ENCODE measurements at regions not wholly inside any gene's neighbourhood (a gene's known extent, or its start where the extent isn't known, plus 50 kb on each side); places are given as distances from the start of the nearest gene placed in this dataset.

- H3K36me3 ChIP-seq (replicated peaks in 1 of 2; ENCODE audit: control insufficient read depth in 1 of 2, insufficient read depth in 2 of 2, low read length in 2 of 2), result no peaks in the 10 kb centered on the region
- no peak overlapping the region for H3K4me2 ChIP-seq (replicated peaks; ENCODE audit: extremely low read depth, low read length, poor library complexity, severe bottlenecking)
- no peak overlapping the region for H3K27ac ChIP-seq (ENCODE audit: low read depth in 1 of 2, low read length in 2 of 2)
- DNase-seq, result no peak
- no peak for TF ChIP-seq CTCF (IDR thresholded peaks at IDR 0.05)
- H3K4me3 ChIP-seq (replicated peaks in 1 of 3; ENCODE audit: low read depth in 2 of 3, low read length in 3 of 3), result no peak overlapping the region
- intact Hi-C loops (cut with micrococcal nuclease), result no loop called here
- no peak overlapping the region for H2AFZ ChIP-seq (ENCODE audit: insufficient read depth, low read depth, low read length, poor library complexity, severe bottlenecking)
- no peak overlapping the region for H3K9ac ChIP-seq (ENCODE audit: insufficient read depth, low read length, poor library complexity, severe bottlenecking)
- Mint-ChIP-seq H3K27ac (no peak overlapping the region), H3K9me3 (peaks cover 0 to 5% (median 2%) of the 10 kb centered on the region in 7 donors), H3K36me3 (no peaks in the 10 kb centered on the region), H3K4me1 (no peaks in the 10 kb centered on the region), H3K4me3 (no peak overlapping the region), H3K27me3 (ENCODE audit: low read depth in 3 of 3) (peaks cover 0 to 1% (median 1%) of the 10 kb centered on the region in 3 donors)
- no peaks in the 10 kb centered on the region for H3K79me2 ChIP-seq (ENCODE audit: insufficient read depth, low read length)
- H3K9me3 ChIP-seq (replicated peaks in 1 of 2; ENCODE audit: control insufficient read depth in 1 of 2, insufficient read depth in 1 of 2, low read length in 2 of 2), result peaks cover 10 to 11% of the 10 kb centered on the region in 2 donors
- no peaks in the 10 kb centered on the region for H4K20me1 ChIP-seq (ENCODE audit: insufficient read depth, low read length)
- no peaks in the 10 kb centered on the region for H3K4me1 ChIP-seq (ENCODE audit: control insufficient read depth in 1 of 2, insufficient read depth in 2 of 2, low read length in 2 of 2)
- no peaks in the 10 kb centered on the region for H3K27me3 ChIP-seq (ENCODE audit: control insufficient read depth in 2 of 2, insufficient read depth in 2 of 2, low read length in 2 of 2)
- 96% methylated on average over 4 of the region's 7 CpGs for WGBS (ENCODE audit: insufficient coverage)
Measured at GRCh38 chr7:145474009-145474686, 638.3 kb upstream of the TPK1 start.

GRCh38 chr7:145471883-145472282, 636.0 kb upstream of the TPK1 start:
- Mint-ChIP-seq H3K4me3 (no peak overlapping the region), H3K36me3 (no peaks in the 10 kb centered on the region), H3K27me3 (ENCODE audit: low read depth in 3 of 3) (peaks cover 0 to 1% (median 1%) of the 10 kb centered on the region in 3 donors), H3K27ac (no peak overlapping the region), H3K4me1 (no peaks in the 10 kb centered on the region), H3K9me3 (peaks cover 0 to 6% (median 2%) of the 10 kb centered on the region in 7 donors)
- no peak for DNase-seq
- Histone ChIP-seq H3K9me3 (replicated peaks in 1 of 2; ENCODE audit: control insufficient read depth in 1 of 2, insufficient read depth in 1 of 2, low read length in 2 of 2) (peaks cover 3 to 10% of the 10 kb centered on the region in 2 donors), H3K9ac (ENCODE audit: insufficient read depth, low read length, poor library complexity, severe bottlenecking) (no peak overlapping the region), H3K27me3 (ENCODE audit: control insufficient read depth in 2 of 2, insufficient read depth in 2 of 2, low read length in 2 of 2) (no peaks in the 10 kb centered on the region), H3K79me2 (ENCODE audit: insufficient read depth, low read length) (no peaks in the 10 kb centered on the region), H3K4me3 (replicated peaks in 1 of 3; ENCODE audit: low read depth in 2 of 3, low read length in 3 of 3) (no peak overlapping the region), H2AFZ (ENCODE audit: insufficient read depth, low read depth, low read length, poor library complexity, severe bottlenecking) (no peak overlapping the region), H3K36me3 (replicated peaks in 1 of 2; ENCODE audit: control insufficient read depth in 1 of 2, insufficient read depth in 2 of 2, low read length in 2 of 2) (no peaks in the 10 kb centered on the region), H3K4me2 (replicated peaks; ENCODE audit: extremely low read depth, low read length, poor library complexity, severe bottlenecking) (no peak overlapping the region), H3K27ac (ENCODE audit: low read depth in 1 of 2, low read length in 2 of 2) (no peak overlapping the region), H3K4me1 (ENCODE audit: control insufficient read depth in 1 of 2, insufficient read depth in 2 of 2, low read length in 2 of 2) (no peaks in the 10 kb centered on the region), H4K20me1 (ENCODE audit: insufficient read depth, low read length) (no peaks in the 10 kb centered on the region)
- WGBS (ENCODE audit: insufficient coverage), result no CpG with 5 or more reads among the region's 2 CpGs
- no peak for TF ChIP-seq CTCF (IDR thresholded peaks at IDR 0.05)
- intact Hi-C loops (cut with micrococcal nuclease), result no loop called here
